ENCODE measurements at regions not wholly inside any gene's neighbourhood (a gene's known extent, or its start where the extent isn't known, plus 50 kb on each side); places are given as distances from the start of the nearest gene placed in this dataset.

GRCh38 chr4:189850239-189850856, 90.3 kb upstream of the FRG1 start:
- in situ Hi-C loops (cut with HindIII; ENCODE audit: low pct_unique_long_range_greater_than_20kb, low sequenced_read_pairs): no loop called here
- Histone ChIP-seq H3K9me3 (ENCODE audit: control insufficient read depth, insufficient read depth, low read depth, low read length) (no peaks in the 10 kb centered on the region), H3K27ac (ENCODE audit: low read length) (no peak overlapping the region), H3K4me1 (ENCODE audit: control insufficient read depth, insufficient read depth, low read length) (no peaks in the 10 kb centered on the region), H3K4me3 (ENCODE audit: low read depth in 2 of 2, low read length in 2 of 2) (no peak overlapping the region), H3K36me3 (ENCODE audit: control insufficient read depth, insufficient read depth, low read length) (no peaks in the 10 kb centered on the region), H3K27me3 (ENCODE audit: control insufficient read depth, insufficient read depth, low read length) (no peaks in the 10 kb centered on the region)
- CTCF ChIA-PET: no interaction called here
- no TSS peak for BruUV-seq (replicated peaks)
- DNase-seq (ENCODE audit: low read depth, low spot score) (no peak), ATAC-seq (no peak)
- intact Hi-C loops (cut with micrococcal nuclease; ENCODE audit: unreplicated experiment): no loop called here
- TF ChIP-seq POLR2AphosphoS5 (IDR thresholded peaks at IDR 0.05; ENCODE audit: low read depth, low read length) (no peak), TCF7L2 (IDR thresholded peaks at IDR 0.05; ENCODE audit: low read depth, low read length) (no peak), SIN3A (IDR thresholded peaks at IDR 0.05; ENCODE audit: borderline replicate concordance, insufficient read depth, low read depth, low read length) (no peak), CTCF (IDR thresholded peaks at IDR 0.05) (no peak), REST (IDR thresholded peaks at IDR 0.05; ENCODE audit: insufficient read depth in 1 of 2, low read depth in 2 of 2, low read length in 1 of 2) (no peak)
- POLR2A ChIA-PET: no interaction called here

GRCh38 chr4:189858435-189858834, 82.2 kb upstream of the FRG1 start:
- Histone ChIP-seq H3K27me3 (ENCODE audit: control insufficient read depth, insufficient read depth, low read length) (no peaks in the 10 kb centered on the region), H3K9me3 (ENCODE audit: control insufficient read depth, insufficient read depth, low read depth, low read length) (no peaks in the 10 kb centered on the region), H3K36me3 (ENCODE audit: control insufficient read depth, insufficient read depth, low read length) (no peaks in the 10 kb centered on the region), H3K27ac (ENCODE audit: low read length) (no peak overlapping the region), H3K4me1 (ENCODE audit: control insufficient read depth, insufficient read depth, low read length) (no peaks in the 10 kb centered on the region), H3K4me3 (ENCODE audit: low read depth in 2 of 2, low read length in 2 of 2) (no peak overlapping the region)
- intact Hi-C loops (cut with micrococcal nuclease; ENCODE audit: unreplicated experiment): no loop called here
- ChIA-PET CTCF (no interaction called here), POLR2A (no interaction called here)
- in situ Hi-C loops (cut with HindIII; ENCODE audit: low pct_unique_long_range_greater_than_20kb, low sequenced_read_pairs): no loop called here
- no peak for DNase-seq (ENCODE audit: low read depth, low spot score)
- BruUV-seq (replicated peaks): no TSS peak
- TF ChIP-seq TCF7L2 (IDR thresholded peaks at IDR 0.05; ENCODE audit: low read depth, low read length) (no peak), SIN3A (IDR thresholded peaks at IDR 0.05; ENCODE audit: borderline replicate concordance, insufficient read depth, low read depth, low read length) (no peak), REST (IDR thresholded peaks at IDR 0.05; ENCODE audit: insufficient read depth in 1 of 2, low read depth in 2 of 2, low read length in 1 of 2) (no peak), CTCF (IDR thresholded peaks at IDR 0.05) (no peak), POLR2AphosphoS5 (IDR thresholded peaks at IDR 0.05; ENCODE audit: low read depth, low read length) (no peak)
- no peak for ATAC-seq
